H1 (cell line): ENCODE measurements at regions not wholly inside any gene's neighbourhood (a gene's known extent, or its start where the extent isn't known, plus 50 kb on each side); places are given as distances from the start of the nearest gene placed in this dataset.

Experiments
- TF ChIP-seq, protein P1 (sequence below): fragments of 300-600 bp; sonication (generic); IDR thresholded peaks from 2 replicates; pipeline ENCODE4 v1.7.1; 2012; ENCODE audit warnings: low read length, moderate library complexity, mild to moderate bottlenecking, inconsistent platforms; ENCODE audit not compliant: insufficient replicate concordance
- TF ChIP-seq, protein P2 (sequence below): IDR thresholded peaks from 2 replicates; pipeline ENCODE4 v1.6.1; 2012; ENCODE audit warnings: inconsistent platforms
- TF ChIP-seq, protein P3 (sequence below): IDR thresholded peaks from 2 replicates; pipeline ENCODE4 v1.6.1; 2011; ENCODE audit warnings: low read length, improper control_type of control experiment

DNA sequence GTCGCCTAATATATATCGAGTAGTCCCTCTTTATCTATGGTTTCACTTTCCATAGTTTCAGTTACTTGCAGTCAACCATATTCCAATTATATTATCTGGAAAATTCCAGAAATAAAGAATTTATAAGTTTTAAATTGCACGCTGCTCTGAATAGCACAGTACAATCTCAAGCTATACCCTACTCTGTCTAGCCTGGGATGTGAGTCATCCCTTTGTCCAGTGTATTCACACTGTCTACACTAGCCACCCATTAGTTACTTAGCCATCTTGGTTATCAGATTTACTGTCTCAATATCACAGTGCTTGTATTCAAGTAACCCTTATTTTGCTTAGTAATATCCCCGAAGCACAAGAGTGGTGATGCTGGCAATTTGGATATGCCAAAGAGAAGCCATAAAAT lies 72.1 kb upstream of the EOMES start (continued):
- TF ChIP-seq, protein P1, sequence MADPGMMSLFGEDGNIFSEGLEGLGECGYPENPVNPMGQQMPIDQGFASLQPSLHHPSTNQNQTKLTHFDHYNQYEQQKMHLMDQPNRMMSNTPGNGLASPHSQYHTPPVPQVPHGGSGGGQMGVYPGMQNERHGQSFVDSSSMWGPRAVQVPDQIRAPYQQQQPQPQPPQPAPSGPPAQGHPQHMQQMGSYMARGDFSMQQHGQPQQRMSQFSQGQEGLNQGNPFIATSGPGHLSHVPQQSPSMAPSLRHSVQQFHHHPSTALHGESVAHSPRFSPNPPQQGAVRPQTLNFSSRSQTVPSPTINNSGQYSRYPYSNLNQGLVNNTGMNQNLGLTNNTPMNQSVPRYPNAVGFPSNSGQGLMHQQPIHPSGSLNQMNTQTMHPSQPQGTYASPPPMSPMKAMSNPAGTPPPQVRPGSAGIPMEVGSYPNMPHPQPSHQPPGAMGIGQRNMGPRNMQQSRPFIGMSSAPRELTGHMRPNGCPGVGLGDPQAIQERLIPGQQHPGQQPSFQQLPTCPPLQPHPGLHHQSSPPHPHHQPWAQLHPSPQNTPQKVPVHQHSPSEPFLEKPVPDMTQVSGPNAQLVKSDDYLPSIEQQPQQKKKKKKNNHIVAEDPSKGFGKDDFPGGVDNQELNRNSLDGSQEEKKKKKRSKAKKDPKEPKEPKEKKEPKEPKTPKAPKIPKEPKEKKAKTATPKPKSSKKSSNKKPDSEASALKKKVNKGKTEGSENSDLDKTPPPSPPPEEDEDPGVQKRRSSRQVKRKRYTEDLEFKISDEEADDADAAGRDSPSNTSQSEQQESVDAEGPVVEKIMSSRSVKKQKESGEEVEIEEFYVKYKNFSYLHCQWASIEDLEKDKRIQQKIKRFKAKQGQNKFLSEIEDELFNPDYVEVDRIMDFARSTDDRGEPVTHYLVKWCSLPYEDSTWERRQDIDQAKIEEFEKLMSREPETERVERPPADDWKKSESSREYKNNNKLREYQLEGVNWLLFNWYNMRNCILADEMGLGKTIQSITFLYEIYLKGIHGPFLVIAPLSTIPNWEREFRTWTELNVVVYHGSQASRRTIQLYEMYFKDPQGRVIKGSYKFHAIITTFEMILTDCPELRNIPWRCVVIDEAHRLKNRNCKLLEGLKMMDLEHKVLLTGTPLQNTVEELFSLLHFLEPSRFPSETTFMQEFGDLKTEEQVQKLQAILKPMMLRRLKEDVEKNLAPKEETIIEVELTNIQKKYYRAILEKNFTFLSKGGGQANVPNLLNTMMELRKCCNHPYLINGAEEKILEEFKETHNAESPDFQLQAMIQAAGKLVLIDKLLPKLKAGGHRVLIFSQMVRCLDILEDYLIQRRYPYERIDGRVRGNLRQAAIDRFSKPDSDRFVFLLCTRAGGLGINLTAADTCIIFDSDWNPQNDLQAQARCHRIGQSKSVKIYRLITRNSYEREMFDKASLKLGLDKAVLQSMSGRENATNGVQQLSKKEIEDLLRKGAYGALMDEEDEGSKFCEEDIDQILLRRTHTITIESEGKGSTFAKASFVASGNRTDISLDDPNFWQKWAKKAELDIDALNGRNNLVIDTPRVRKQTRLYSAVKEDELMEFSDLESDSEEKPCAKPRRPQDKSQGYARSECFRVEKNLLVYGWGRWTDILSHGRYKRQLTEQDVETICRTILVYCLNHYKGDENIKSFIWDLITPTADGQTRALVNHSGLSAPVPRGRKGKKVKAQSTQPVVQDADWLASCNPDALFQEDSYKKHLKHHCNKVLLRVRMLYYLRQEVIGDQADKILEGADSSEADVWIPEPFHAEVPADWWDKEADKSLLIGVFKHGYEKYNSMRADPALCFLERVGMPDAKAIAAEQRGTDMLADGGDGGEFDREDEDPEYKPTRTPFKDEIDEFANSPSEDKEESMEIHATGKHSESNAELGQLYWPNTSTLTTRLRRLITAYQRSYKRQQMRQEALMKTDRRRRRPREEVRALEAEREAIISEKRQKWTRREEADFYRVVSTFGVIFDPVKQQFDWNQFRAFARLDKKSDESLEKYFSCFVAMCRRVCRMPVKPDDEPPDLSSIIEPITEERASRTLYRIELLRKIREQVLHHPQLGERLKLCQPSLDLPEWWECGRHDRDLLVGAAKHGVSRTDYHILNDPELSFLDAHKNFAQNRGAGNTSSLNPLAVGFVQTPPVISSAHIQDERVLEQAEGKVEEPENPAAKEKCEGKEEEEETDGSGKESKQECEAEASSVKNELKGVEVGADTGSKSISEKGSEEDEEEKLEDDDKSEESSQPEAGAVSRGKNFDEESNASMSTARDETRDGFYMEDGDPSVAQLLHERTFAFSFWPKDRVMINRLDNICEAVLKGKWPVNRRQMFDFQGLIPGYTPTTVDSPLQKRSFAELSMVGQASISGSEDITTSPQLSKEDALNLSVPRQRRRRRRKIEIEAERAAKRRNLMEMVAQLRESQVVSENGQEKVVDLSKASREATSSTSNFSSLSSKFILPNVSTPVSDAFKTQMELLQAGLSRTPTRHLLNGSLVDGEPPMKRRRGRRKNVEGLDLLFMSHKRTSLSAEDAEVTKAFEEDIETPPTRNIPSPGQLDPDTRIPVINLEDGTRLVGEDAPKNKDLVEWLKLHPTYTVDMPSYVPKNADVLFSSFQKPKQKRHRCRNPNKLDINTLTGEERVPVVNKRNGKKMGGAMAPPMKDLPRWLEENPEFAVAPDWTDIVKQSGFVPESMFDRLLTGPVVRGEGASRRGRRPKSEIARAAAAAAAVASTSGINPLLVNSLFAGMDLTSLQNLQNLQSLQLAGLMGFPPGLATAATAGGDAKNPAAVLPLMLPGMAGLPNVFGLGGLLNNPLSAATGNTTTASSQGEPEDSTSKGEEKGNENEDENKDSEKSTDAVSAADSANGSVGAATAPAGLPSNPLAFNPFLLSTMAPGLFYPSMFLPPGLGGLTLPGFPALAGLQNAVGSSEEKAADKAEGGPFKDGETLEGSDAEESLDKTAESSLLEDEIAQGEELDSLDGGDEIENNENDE: no peak
- TF ChIP-seq, protein P2, sequence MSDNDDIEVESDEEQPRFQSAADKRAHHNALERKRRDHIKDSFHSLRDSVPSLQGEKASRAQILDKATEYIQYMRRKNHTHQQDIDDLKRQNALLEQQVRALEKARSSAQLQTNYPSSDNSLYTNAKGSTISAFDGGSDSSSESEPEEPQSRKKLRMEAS: no peak
- TF ChIP-seq, protein P3, sequence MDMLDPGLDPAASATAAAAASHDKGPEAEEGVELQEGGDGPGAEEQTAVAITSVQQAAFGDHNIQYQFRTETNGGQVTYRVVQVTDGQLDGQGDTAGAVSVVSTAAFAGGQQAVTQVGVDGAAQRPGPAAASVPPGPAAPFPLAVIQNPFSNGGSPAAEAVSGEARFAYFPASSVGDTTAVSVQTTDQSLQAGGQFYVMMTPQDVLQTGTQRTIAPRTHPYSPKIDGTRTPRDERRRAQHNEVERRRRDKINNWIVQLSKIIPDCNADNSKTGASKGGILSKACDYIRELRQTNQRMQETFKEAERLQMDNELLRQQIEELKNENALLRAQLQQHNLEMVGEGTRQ: no peak
